ENCODE measurements at regions not wholly inside any gene's neighbourhood (a gene's known extent, or its start where the extent isn't known, plus 50 kb on each side); places are given as distances from the start of the nearest gene placed in this dataset.

GRCh38 chr11:26048271-26048670, 283.7 kb upstream of the ANO3 start:
- no peaks in the 10 kb centered on the region for H3K27me3 ChIP-seq (ENCODE audit: insufficient read depth, insufficient read length)
- no peak overlapping the region for H3K4me3 ChIP-seq (ENCODE audit: insufficient read length, low read depth)
- H3K9ac ChIP-seq (ENCODE audit: insufficient read length, low read depth) = no peak overlapping the region
- H3K9me3 ChIP-seq (ENCODE audit: insufficient read depth, low read length) = no peaks in the 10 kb centered on the region
- H3K4me1 ChIP-seq (ENCODE audit: insufficient read depth, insufficient read length) = no peaks in the 10 kb centered on the region
- no peaks in the 10 kb centered on the region for H3K36me3 ChIP-seq (ENCODE audit: insufficient read depth, insufficient read length, low read length)
- DNase-seq (ENCODE audit: low read depth, low spot score) = no peak
- TF ChIP-seq ZNF274 (IDR thresholded peaks at IDR 0.05; ENCODE audit: low read depth, low read length) = no peak
- TF ChIP-seq YY1 (IDR thresholded peaks at IDR 0.05; ENCODE audit: insufficient read depth, insufficient read length) = no peak
- TF ChIP-seq SUZ12 (IDR thresholded peaks at IDR 0.05; ENCODE audit: extremely low read depth, insufficient read depth, insufficient read length) = no peak

GRCh38 chr11:26053966-26054365, 278.0 kb upstream of the ANO3 start:
- TF ChIP-seq ZNF274 (IDR thresholded peaks at IDR 0.05; ENCODE audit: low read depth, low read length) (no peak), YY1 (IDR thresholded peaks at IDR 0.05; ENCODE audit: insufficient read depth, insufficient read length) (no peak), SUZ12 (IDR thresholded peaks at IDR 0.05; ENCODE audit: extremely low read depth, insufficient read depth, insufficient read length) (no peak)
- H3K27me3 ChIP-seq (ENCODE audit: insufficient read depth, insufficient read length) = no peaks in the 10 kb centered on the region
- H3K4me1 ChIP-seq (ENCODE audit: insufficient read depth, insufficient read length) = no peaks in the 10 kb centered on the region
- no peak overlapping the region for H3K9ac ChIP-seq (ENCODE audit: insufficient read length, low read depth)
- no peak overlapping the region for H3K4me3 ChIP-seq (ENCODE audit: insufficient read length, low read depth)
- no peaks in the 10 kb centered on the region for H3K36me3 ChIP-seq (ENCODE audit: insufficient read depth, insufficient read length, low read length)
- no peaks in the 10 kb centered on the region for H3K9me3 ChIP-seq (ENCODE audit: insufficient read depth, low read length)
- DNase-seq (ENCODE audit: low read depth, low spot score) = no peak

- H3K36me3 ChIP-seq (ENCODE audit: insufficient read depth, insufficient read length, low read length) = no peaks in the 10 kb centered on the region
- no peak overlapping the region for H3K9ac ChIP-seq (ENCODE audit: insufficient read length, low read depth)
- no peaks in the 10 kb centered on the region for H3K4me1 ChIP-seq (ENCODE audit: insufficient read depth, insufficient read length)
- no peaks in the 10 kb centered on the region for H3K9me3 ChIP-seq (ENCODE audit: insufficient read depth, low read length)
- H3K4me3 ChIP-seq (ENCODE audit: insufficient read length, low read depth) = no peak overlapping the region
- TF ChIP-seq SUZ12 (IDR thresholded peaks at IDR 0.05; ENCODE audit: extremely low read depth, insufficient read depth, insufficient read length) (no peak), YY1 (IDR thresholded peaks at IDR 0.05; ENCODE audit: insufficient read depth, insufficient read length) (no peak), ZNF274 (IDR thresholded peaks at IDR 0.05; ENCODE audit: low read depth, low read length) (no peak)
- DNase-seq (ENCODE audit: low read depth, low spot score) = no peak
- no peaks in the 10 kb centered on the region for H3K27me3 ChIP-seq (ENCODE audit: insufficient read depth, insufficient read length)
Observed at GRCh38 chr11:26062660-26063059, 269.3 kb upstream of the ANO3 start.

- Histone ChIP-seq H3K9ac (ENCODE audit: insufficient read length, low read depth) (no peak overlapping the region), H3K27me3 (ENCODE audit: insufficient read depth, insufficient read length) (no peaks in the 10 kb centered on the region), H3K4me3 (ENCODE audit: insufficient read length, low read depth) (no peak overlapping the region), H3K4me1 (ENCODE audit: insufficient read depth, insufficient read length) (no peaks in the 10 kb centered on the region), H3K9me3 (ENCODE audit: insufficient read depth, low read length) (no peaks in the 10 kb centered on the region), H3K36me3 (ENCODE audit: insufficient read depth, insufficient read length, low read length) (no peaks in the 10 kb centered on the region)
- TF ChIP-seq SUZ12 (IDR thresholded peaks at IDR 0.05; ENCODE audit: extremely low read depth, insufficient read depth, insufficient read length) (no peak), YY1 (IDR thresholded peaks at IDR 0.05; ENCODE audit: insufficient read depth, insufficient read length) (no peak), ZNF274 (IDR thresholded peaks at IDR 0.05; ENCODE audit: low read depth, low read length) (no peak)
- no peak for DNase-seq (ENCODE audit: low read depth, low spot score)
Observed at GRCh38 chr11:26063915-26064314, 268.0 kb upstream of the ANO3 start.

- Histone ChIP-seq H3K4me1 (ENCODE audit: insufficient read depth, insufficient read length) (no peaks in the 10 kb centered on the region), H3K9me3 (ENCODE audit: insufficient read depth, low read length) (no peaks in the 10 kb centered on the region), H3K4me3 (ENCODE audit: insufficient read length, low read depth) (no peak overlapping the region), H3K27me3 (ENCODE audit: insufficient read depth, insufficient read length) (no peaks in the 10 kb centered on the region), H3K9ac (ENCODE audit: insufficient read length, low read depth) (no peak overlapping the region), H3K36me3 (ENCODE audit: insufficient read depth, insufficient read length, low read length) (no peaks in the 10 kb centered on the region)
- DNase-seq (ENCODE audit: low read depth, low spot score) = no peak
- TF ChIP-seq ZNF274 (IDR thresholded peaks at IDR 0.05; ENCODE audit: low read depth, low read length) (no peak), SUZ12 (IDR thresholded peaks at IDR 0.05; ENCODE audit: extremely low read depth, insufficient read depth, insufficient read length) (no peak), YY1 (IDR thresholded peaks at IDR 0.05; ENCODE audit: insufficient read depth, insufficient read length) (no peak)
Observed at GRCh38 chr11:26065944-26066343, 266.0 kb upstream of the ANO3 start.

GRCh38 chr11:26070714-26071380, 261.1 kb upstream of the ANO3 start:
- no peaks in the 10 kb centered on the region for H3K9me3 ChIP-seq (ENCODE audit: insufficient read depth, low read length)
- H3K27me3 ChIP-seq (ENCODE audit: insufficient read depth, insufficient read length) = no peaks in the 10 kb centered on the region
- H3K4me3 ChIP-seq (ENCODE audit: insufficient read length, low read depth) = no peak overlapping the region
- TF ChIP-seq ZNF274 (IDR thresholded peaks at IDR 0.05; ENCODE audit: low read depth, low read length) (no peak), SUZ12 (IDR thresholded peaks at IDR 0.05; ENCODE audit: extremely low read depth, insufficient read depth, insufficient read length) (no peak), YY1 (IDR thresholded peaks at IDR 0.05; ENCODE audit: insufficient read depth, insufficient read length) (no peak)
- no peak for DNase-seq (ENCODE audit: low read depth, low spot score)
- no peaks in the 10 kb centered on the region for H3K4me1 ChIP-seq (ENCODE audit: insufficient read depth, insufficient read length)
- no peak overlapping the region for H3K9ac ChIP-seq (ENCODE audit: insufficient read length, low read depth)
- H3K36me3 ChIP-seq (ENCODE audit: insufficient read depth, insufficient read length, low read length) = no peaks in the 10 kb centered on the region

GRCh38 chr11:26072614-26073153, 259.2 kb upstream of the ANO3 start:
- no peaks in the 10 kb centered on the region for H3K36me3 ChIP-seq (ENCODE audit: insufficient read depth, insufficient read length, low read length)
- no peaks in the 10 kb centered on the region for H3K27me3 ChIP-seq (ENCODE audit: insufficient read depth, insufficient read length)
- no peaks in the 10 kb centered on the region for H3K9me3 ChIP-seq (ENCODE audit: insufficient read depth, low read length)
- H3K9ac ChIP-seq (ENCODE audit: insufficient read length, low read depth) = no peak overlapping the region
- TF ChIP-seq SUZ12 (IDR thresholded peaks at IDR 0.05; ENCODE audit: extremely low read depth, insufficient read depth, insufficient read length) (no peak), ZNF274 (IDR thresholded peaks at IDR 0.05; ENCODE audit: low read depth, low read length) (no peak), YY1 (IDR thresholded peaks at IDR 0.05; ENCODE audit: insufficient read depth, insufficient read length) (no peak)
- no peak overlapping the region for H3K4me3 ChIP-seq (ENCODE audit: insufficient read length, low read depth)
- no peak for DNase-seq (ENCODE audit: low read depth, low spot score)
- no peaks in the 10 kb centered on the region for H3K4me1 ChIP-seq (ENCODE audit: insufficient read depth, insufficient read length)

All from NT2/D1 (cell line).